Vagina (tissue), 2 donors: ENCODE measurements at regions not wholly inside any gene's neighbourhood (a gene's known extent, or its start where the extent isn't known, plus 50 kb on each side); places are given as distances from the start of the nearest gene placed in this dataset.

Source experiments
- DNase-seq, 2 donors: peaks; one replicate each; pipeline ENCODE4 v3.0.0-alpha.2; 2017; ENCODE audit errors: extremely low spot score in 2 of 2
- H3K27ac ChIP-seq: fragments of 200-600 bp; sonication (generic); one replicate; pipeline ENCODE4 v1.5.1; 2019
- H3K27me3 ChIP-seq: fragments of 200-600 bp; sonication (generic); one replicate; pipeline ENCODE4 v1.5.1; 2019
- H3K36me3 ChIP-seq, 2 donors: fragments of 200-600 bp; sonication (generic); one replicate each; pipeline ENCODE4 v1.5.1; 2017 to 2019
- H3K4me1 ChIP-seq: fragments of 200-600 bp; sonication (generic); one replicate; pipeline ENCODE4 v1.5.1; 2019
- H3K4me3 ChIP-seq, 2 donors: fragments of 200-600 bp; sonication (generic); 1 replicate in 1 of 2; 2 replicates in 1 of 2; pipeline ENCODE4 v1.5.1; 2016 to 2019
- H3K9me3 ChIP-seq: fragments of 200-600 bp; sonication (generic); one replicate; pipeline ENCODE4 v1.5.1; 2019
- CTCF ChIP-seq, 3 experiments: fragments of 450-650 bp in 2 of 3; fragments of 200-600 bp in 1 of 3; sonication (generic) in 1 of 3; IDR thresholded peaks; one replicate each; pipeline ENCODE4 v1.5.1; 2017 to 2019; ENCODE audit warnings: antibody characterized with exemption in 3 of 3, mild to moderate bottlenecking in 2 of 3, moderate library complexity in 2 of 3
- POLR2A ChIP-seq, 2 donors: fragments of 450-650 bp; IDR thresholded peaks; one replicate each; pipeline ENCODE4 v1.6.1; 2017; ENCODE audit warnings: antibody characterized with exemption in 2 of 2, mild to moderate bottlenecking in 2 of 2, moderate library complexity in 2 of 2
- POLR2AphosphoS5 ChIP-seq, 2 donors: sonication (generic); formaldehyde crosslinking; IDR thresholded peaks; one replicate each; pipeline ENCODE4 v1.9.0; 2017; ENCODE audit warnings: antibody characterized with exemption in 2 of 2, mild to moderate bottlenecking in 2 of 2, low read depth in 1 of 2; ENCODE audit not compliant: insufficient read depth in 1 of 2
- intact Hi-C: fragments of 100-400 bp; cut with DNase I; formaldehyde crosslinking; loops from one replicate; pipeline ENCODE4 v1.15.1; 2023

- no peak for TF ChIP-seq CTCF (IDR thresholded peaks at IDR 0.05)
- Histone ChIP-seq H3K27ac (no peak overlapping the region), H3K36me3 (no peaks in the 10 kb centered on the region), H3K4me1 (no peaks in the 10 kb centered on the region), H3K4me3 (no peak overlapping the region), H3K9me3 (no peaks in the 10 kb centered on the region), H3K27me3 (no peaks in the 10 kb centered on the region)
- intact Hi-C loops: no loop called here
- no peak for DNase-seq
Observed at GRCh38 chr1:96634883-96635282, 86.7 kb upstream of the PTBP2 start.

DNA sequence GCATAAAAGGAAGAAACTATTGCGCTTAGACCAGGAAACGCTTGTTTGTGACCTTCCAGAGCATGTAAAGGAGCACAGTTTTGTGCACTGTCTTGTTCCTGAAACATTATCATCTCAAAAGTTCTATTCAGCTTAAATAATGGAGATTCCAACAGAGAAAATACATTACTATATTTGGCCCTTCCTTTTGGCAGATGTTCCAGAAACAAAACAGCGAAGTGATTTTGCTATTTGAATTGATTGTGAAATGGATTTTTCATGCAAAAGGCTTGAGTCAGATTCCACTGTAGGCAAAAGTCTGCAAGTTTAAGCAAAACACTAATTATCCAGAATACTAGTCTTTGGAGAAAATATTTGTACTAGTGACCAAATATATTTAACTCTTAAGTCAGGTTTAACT, 80.3 kb upstream of the PTBP2 start:
- H3K9me3 ChIP-seq: no peaks in the 10 kb centered on the region
- TF ChIP-seq CTCF (IDR thresholded peaks at IDR 0.05) (no peak), POLR2AphosphoS5 (IDR thresholded peaks at IDR 0.05; ENCODE audit: insufficient read depth in 1 of 2, low read depth in 1 of 2) (no peak), POLR2A (IDR thresholded peaks at IDR 0.05) (no peak)
- no peak for DNase-seq
- H3K4me3 ChIP-seq: no peak overlapping the region
- H3K36me3 ChIP-seq: no peaks in the 10 kb centered on the region
- H3K4me1 ChIP-seq: no peaks in the 10 kb centered on the region
- intact Hi-C loops: no loop called here
- no peaks in the 10 kb centered on the region for H3K27me3 ChIP-seq
- no peak overlapping the region for H3K27ac ChIP-seq

- Histone ChIP-seq H3K27ac (no peak overlapping the region), H3K9me3 (no peaks in the 10 kb centered on the region), H3K4me3 (no peak overlapping the region), H3K27me3 (no peaks in the 10 kb centered on the region), H3K4me1 (no peaks in the 10 kb centered on the region), H3K36me3 (no peaks in the 10 kb centered on the region)
- no peak for TF ChIP-seq POLR2A (IDR thresholded peaks at IDR 0.05)
- TF ChIP-seq CTCF (IDR thresholded peaks at IDR 0.05): no peak
- TF ChIP-seq POLR2AphosphoS5 (IDR thresholded peaks at IDR 0.05; ENCODE audit: insufficient read depth in 1 of 2, low read depth in 1 of 2): no peak
- intact Hi-C loops: no loop called here
- no peak for DNase-seq
Observed at GRCh38 chr1:96643519-96643918, 78.1 kb upstream of the PTBP2 start.

- DNase-seq: no peak
- intact Hi-C loops: no loop called here
- Histone ChIP-seq H3K27ac (no peak overlapping the region), H3K4me3 (no peak overlapping the region), H3K9me3 (no peaks in the 10 kb centered on the region), H3K36me3 (no peaks in the 10 kb centered on the region), H3K4me1 (no peaks in the 10 kb centered on the region), H3K27me3 (no peaks in the 10 kb centered on the region)
- no peak for TF ChIP-seq POLR2AphosphoS5 (IDR thresholded peaks at IDR 0.05; ENCODE audit: insufficient read depth in 1 of 2, low read depth in 1 of 2)
- no peak for TF ChIP-seq CTCF (IDR thresholded peaks at IDR 0.05)
- no peak for TF ChIP-seq POLR2A (IDR thresholded peaks at IDR 0.05)
Observed at GRCh38 chr1:96649301-96649700, 72.3 kb upstream of the PTBP2 start.

DNA sequence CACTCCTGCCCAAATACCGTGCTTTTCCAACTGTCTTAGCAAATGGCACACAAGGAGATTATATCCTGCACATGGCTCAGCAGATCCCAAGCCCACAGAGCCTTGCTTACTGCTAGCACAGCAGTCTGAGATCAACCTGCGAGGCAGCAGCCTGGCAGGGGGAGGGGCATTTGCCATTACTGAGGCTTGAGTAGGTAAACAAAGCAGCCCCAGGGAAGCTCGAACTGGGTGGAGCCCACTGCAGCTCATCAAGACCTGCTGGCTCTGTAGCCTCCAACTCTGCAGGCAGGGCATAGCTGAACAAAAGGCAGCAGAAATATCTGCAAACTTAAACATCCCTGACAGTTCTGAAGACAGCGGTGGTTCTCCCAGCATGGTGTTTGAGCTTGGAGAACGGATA, 70.1 kb upstream of the PTBP2 start:
- intact Hi-C loops: no loop called here
- Histone ChIP-seq H3K9me3 (no peaks in the 10 kb centered on the region), H3K27ac (no peak overlapping the region), H3K27me3 (no peaks in the 10 kb centered on the region), H3K36me3 (no peaks in the 10 kb centered on the region), H3K4me3 (no peak overlapping the region), H3K4me1 (no peaks in the 10 kb centered on the region)
- TF ChIP-seq POLR2A (IDR thresholded peaks at IDR 0.05): no peak
- no peak for TF ChIP-seq POLR2AphosphoS5 (IDR thresholded peaks at IDR 0.05; ENCODE audit: insufficient read depth in 1 of 2, low read depth in 1 of 2)
- no peak for TF ChIP-seq CTCF (IDR thresholded peaks at IDR 0.05)
- no peak for DNase-seq
